IMR-90 (cell line): ENCODE measurements at regions not wholly inside any gene's neighbourhood (a gene's known extent, or its start where the extent isn't known, plus 50 kb on each side); places are given as distances from the start of the nearest gene placed in this dataset.

Experiments
- ATAC-seq: fragments of 200-7000 bp; cut with Tn5 transposase; 2 replicates; pipeline ENCODE4 v1.9.1; 2020; ENCODE audit warnings: low read depth, mild to moderate bottlenecking, moderate library complexity
- BruUV-seq: library from RNA; stranded (reverse); fragments of 400-500 nt; replicated peaks from 2 replicates; lab custom pipeline; 2021; lab: Mats Ljungman, UMichigan
- CTCF ChIA-PET: fragments of 300-600 bp; formaldehyde crosslinking; extraction: SDS; loops from one replicate; lab custom pipeline; 2021; ENCODE audit warnings: antibody characterized with exemption; lab: Yijun Ruan, JAX
- POLR2A ChIA-PET: fragments of 300-600 bp; sonication (Branson Sonifier 250); formaldehyde crosslinking; loops from one replicate; lab custom pipeline; 2022; ENCODE audit warnings: antibody characterized with exemption; ENCODE audit not compliant: unreplicated experiment; lab: Charles Lee
- DNase-seq: peaks from one replicate; pipeline ENCODE4 v3.0.0; 2013
- H2AFZ ChIP-seq: replicated peaks from 2 replicates; pipeline ENCODE3; 2013; ENCODE audit warnings: low read length, mild to moderate bottlenecking; ENCODE audit not compliant: poor library complexity
- H2AK5ac ChIP-seq: 2 replicates; pipeline ENCODE4 v1.6.1; 2013; ENCODE audit warnings: low read depth, low read length, inconsistent platforms
- H2AK9ac ChIP-seq: replicated peaks from 2 replicates; pipeline ENCODE3; 2013; ENCODE audit warnings: mild to moderate bottlenecking, low read depth, low read length, moderate library complexity; ENCODE audit not compliant: poor library complexity
- H2BK120ac ChIP-seq: 2 replicates; pipeline ENCODE4 v1.6.1; 2013; ENCODE audit warnings: low read depth, low read length, inconsistent platforms
- H2BK15ac ChIP-seq: 3 replicates; pipeline ENCODE4 v1.6.1; 2013; ENCODE audit warnings: low read depth, low read length, inconsistent platforms
- H2BK20ac ChIP-seq: 2 replicates; pipeline ENCODE4 v1.6.1; 2013; ENCODE audit warnings: low read depth, mild to moderate bottlenecking, inconsistent platforms, low read length, moderate library complexity
- H2BK5ac ChIP-seq: 2 replicates; pipeline ENCODE4 v1.6.1; 2013; ENCODE audit warnings: mild to moderate bottlenecking, low read depth, low read length, inconsistent platforms; ENCODE audit not compliant: poor library complexity, severe bottlenecking
- H3K14ac ChIP-seq: replicated peaks from 2 replicates; pipeline ENCODE4 v1.6.1; 2013; ENCODE audit warnings: low read depth, low read length, inconsistent platforms
- H3K18ac ChIP-seq: 2 replicates; pipeline ENCODE4 v1.6.1; 2013; ENCODE audit warnings: low read depth, low read length, control low read depth
- H3K23ac ChIP-seq: 2 replicates; pipeline ENCODE4 v1.6.1; 2013; ENCODE audit warnings: low read depth, low read length, inconsistent platforms
- H3K27ac ChIP-seq: 2 replicates; pipeline ENCODE4 v1.5.1; 2013; ENCODE audit warnings: mild to moderate bottlenecking, control low read depth, low read length; ENCODE audit not compliant: insufficient read depth
- H3K27me3 ChIP-seq: 2 replicates; pipeline ENCODE4 v1.6.1; 2013; ENCODE audit warnings: low read length; ENCODE audit not compliant: control insufficient read depth, insufficient read depth
- H3K36me3 ChIP-seq: 2 replicates; pipeline ENCODE4 v1.6.1; 2013; ENCODE audit warnings: low read length, mixed read lengths; ENCODE audit not compliant: control insufficient read depth, insufficient read depth
- H3K4ac ChIP-seq: 2 replicates; pipeline ENCODE4 v1.6.1; 2013; ENCODE audit warnings: low read depth, low read length, inconsistent platforms
- H3K4me1 ChIP-seq: 2 replicates; pipeline ENCODE4 v1.6.1; 2013; ENCODE audit warnings: low read length, mixed read lengths; ENCODE audit not compliant: control insufficient read depth, insufficient read depth
- H3K4me2 ChIP-seq: 2 replicates; pipeline ENCODE4 v1.6.1; 2013; ENCODE audit warnings: low read depth, mild to moderate bottlenecking, control low read depth, low read length, moderate library complexity
- H3K4me3 ChIP-seq: 2 replicates; pipeline ENCODE4 v1.5.1; 2013; ENCODE audit warnings: low read depth, mild to moderate bottlenecking, control low read depth, low read length, moderate library complexity; ENCODE audit not compliant: insufficient read depth
- H3K56ac ChIP-seq: 2 replicates; pipeline ENCODE4 v1.6.1; 2013; ENCODE audit warnings: low read length, inconsistent platforms; ENCODE audit not compliant: insufficient read depth; ENCODE audit errors: extremely low read depth
- H3K79me1 ChIP-seq, 2 experiments: 2 replicates each; pipeline ENCODE4 v1.6.1; 2013; ENCODE audit warnings: low read length in 2 of 2, inconsistent platforms in 1 of 2, low read depth in 1 of 2
- H3K9ac ChIP-seq: 2 replicates; pipeline ENCODE4 v1.6.1; 2013; ENCODE audit warnings: low read depth, low read length, control low read depth
- H3K9me1 ChIP-seq: 2 replicates; pipeline ENCODE4 v1.6.1; 2013; ENCODE audit warnings: low read length, inconsistent platforms; ENCODE audit not compliant: insufficient read depth
- H3K9me3 ChIP-seq: 2 replicates; pipeline ENCODE4 v1.6.1; 2013; ENCODE audit warnings: low read length; ENCODE audit not compliant: control insufficient read depth, insufficient read depth
- H4K20me1 ChIP-seq: 2 replicates; pipeline ENCODE4 v1.6.1; 2013; ENCODE audit warnings: low read length, inconsistent platforms; ENCODE audit not compliant: insufficient read depth
- H4K5ac ChIP-seq: 2 replicates; pipeline ENCODE4 v1.6.1; 2013; ENCODE audit warnings: mild to moderate bottlenecking, low read depth, low read length, control low read depth
- H4K8ac ChIP-seq, 2 experiments: 2 replicates each; pipeline ENCODE4 v1.6.1; 2013; ENCODE audit warnings: low read depth in 2 of 2, low read length in 2 of 2, control low read depth in 1 of 2, inconsistent platforms in 1 of 2
- H4K91ac ChIP-seq: 2 replicates; pipeline ENCODE4 v1.6.1; 2013; ENCODE audit warnings: low read depth, low read length, inconsistent platforms; ENCODE audit not compliant: insufficient read depth
- BHLHE40 ChIP-seq: fragments of 150-350 bp; IDR thresholded peaks from 2 replicates; pipeline ENCODE4 v1.6.1; 2016; ENCODE audit warnings: mild to moderate bottlenecking, low read depth, low read length
- CHD1 ChIP-seq: IDR thresholded peaks from 2 replicates; pipeline ENCODE4 v1.6.1; 2012; ENCODE audit warnings: low read depth, low read length, improper control_type of control experiment
- FOS ChIP-seq: fragments of 150-350 bp; IDR thresholded peaks from 2 replicates; pipeline ENCODE4 v1.6.1; 2016; ENCODE audit warnings: low read depth, low read length
- MAZ ChIP-seq: IDR thresholded peaks from 2 replicates; pipeline ENCODE4 v1.6.1; 2012; ENCODE audit warnings: low read depth, mild to moderate bottlenecking, low read length, improper control_type of control experiment, moderate library complexity, borderline replicate concordance
- POLR2A ChIP-seq: IDR thresholded peaks from 2 replicates; pipeline ENCODE4 v1.6.1; 2012; ENCODE audit warnings: mild to moderate bottlenecking, low read depth, low read length
- RAD21 ChIP-seq: IDR thresholded peaks from 2 replicates; pipeline ENCODE4 v1.6.1; 2012; ENCODE audit warnings: low read length, improper control_type of control experiment
- RFX5 ChIP-seq: IDR thresholded peaks from 2 replicates; pipeline ENCODE4 v1.8.0; 2012; ENCODE audit warnings: low read depth, mild to moderate bottlenecking, low read length, moderate library complexity
- SMC3 ChIP-seq: fragments of 150-350 bp; IDR thresholded peaks from 2 replicates; pipeline ENCODE4 v1.6.1; 2016; ENCODE audit warnings: low read depth, mild to moderate bottlenecking, antibody characterized with exemption, low read length, moderate library complexity
- WGBS, 2 experiments: methylation state at CpG; one replicate each; pipeline versions ENCODE4 v1.1.5 to v1.1.7; 2013; ENCODE audit warnings: missing lambda C conversion rate in 2 of 2; ENCODE audit not compliant: insufficient read length in 1 of 2; ENCODE audit errors: extremely low coverage in 2 of 2; 5-methylcytosine and 5-hydroxymethylcytosine counted together
- dilution Hi-C: fragments of 300-500 bp; cut with HindIII; formaldehyde crosslinking; loops from one replicate; pipeline ENCODE4 v1.14.3; 2018; ENCODE audit warnings: low sequenced_read_pairs; ENCODE audit not compliant: unreplicated experiment
- in situ Hi-C: fragments of 300-500 bp; cut with MboI; formaldehyde crosslinking; loops from 3 replicates; pipeline ENCODE4 v1.14.3; 2019; ENCODE audit warnings: low sequenced_read_pairs, inconsistent platforms, mixed read lengths
- intact Hi-C: fragments of 100-400 bp; cut with micrococcal nuclease; formaldehyde crosslinking; loops from 2 replicates; pipeline ENCODE4 v1.10.0; 2022

DNA sequence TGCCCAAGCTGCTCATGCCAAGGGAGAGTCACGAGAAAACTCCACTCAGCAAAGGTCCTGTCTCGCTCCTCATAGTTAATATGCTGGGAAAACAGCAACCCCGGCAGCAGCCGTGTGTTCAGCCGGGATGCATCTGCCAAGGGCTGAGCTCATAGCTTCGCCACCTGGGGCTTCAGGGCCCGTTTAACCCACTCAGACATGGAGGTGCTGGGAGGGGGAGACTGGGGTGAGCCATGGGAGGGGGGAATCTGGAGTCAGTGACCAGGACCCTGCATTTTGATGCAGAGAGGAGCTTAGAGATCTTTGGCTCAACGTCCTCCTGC lies 283.4 kb downstream of the PTPRU start:
- TF ChIP-seq RFX5 (no peak), RAD21 (no peak), CHD1 (no peak), BHLHE40 (no peak), FOS (no peak), POLR2A (no peak), MAZ (no peak), SMC3 (no peak)
- H2AFZ ChIP-seq, result no peak overlapping the region
- intact Hi-C loops, result loop anchor here (10.0 kb wide), 1 partner anchor 565 kb away; no protein-coding TSS in a partner anchor
- H3K4ac ChIP-seq, result no peak overlapping the region
- H3K18ac ChIP-seq, result no peak overlapping the region
- no CpG with 5 or more reads among the region's 8 CpGs for WGBS, 2 experiments
- H4K91ac ChIP-seq, result no peak overlapping the region
- no peaks in the 10 kb centered on the region for H3K4me1 ChIP-seq
- CTCF ChIA-PET, result no interaction called here
- in situ Hi-C loops, result loop anchor here (25.0 kb wide), 1 partner anchor 593 kb away; no protein-coding TSS in a partner anchor
- H2BK20ac ChIP-seq, result no peak overlapping the region
- no peak overlapping the region for H3K14ac ChIP-seq
- dilution Hi-C loops, result no loop called here
- H3K9me3 ChIP-seq, result no peaks in the 10 kb centered on the region
- POLR2A ChIA-PET, result no interaction called here
- no peak overlapping the region for H2BK5ac ChIP-seq
- no peaks in the 10 kb centered on the region for H3K9me1 ChIP-seq
- no peaks in the 10 kb centered on the region for H4K20me1 ChIP-seq
- no peak overlapping the region for H3K4me2 ChIP-seq
- no peak overlapping the region for H3K23ac ChIP-seq
- ATAC-seq, result no peak
- no TSS peak for BruUV-seq
- no peak overlapping the region for H3K4me3 ChIP-seq
- H3K36me3 ChIP-seq, result no peaks in the 10 kb centered on the region
- no peak overlapping the region for H3K9ac ChIP-seq
- no peak overlapping the region for H4K5ac ChIP-seq
- DNase-seq, result no peak
- no peak overlapping the region for H2AK5ac ChIP-seq
- no peak overlapping the region for H2AK9ac ChIP-seq
- no peak overlapping the region for H2BK120ac ChIP-seq
- H4K8ac ChIP-seq, result no peak overlapping the region
- no peak overlapping the region for H3K56ac ChIP-seq
- H2BK15ac ChIP-seq, result no peak overlapping the region
- H3K79me1 ChIP-seq, result no peaks in the 10 kb centered on the region
- no peak overlapping the region for H3K27ac ChIP-seq
- H3K27me3 ChIP-seq, result peaks cover 13% of the 10 kb centered on the region
